Fibroblast of pulmonary artery (primary cell): ENCODE measurements at regions not wholly inside any gene's neighbourhood (a gene's known extent, or its start where the extent isn't known, plus 50 kb on each side); places are given as distances from the start of the nearest gene placed in this dataset.

Experiments
- DNase-seq: peaks from one replicate; pipeline ENCODE4 v3.0.0-alpha.2; 2010; ENCODE audit warnings: low read depth
- H3K4me3 ChIP-seq: replicated peaks from 2 replicates; pipeline ENCODE4 v1.5.1; 2011; ENCODE audit warnings: low read depth, mild to moderate bottlenecking, control low read depth, low read length, moderate library complexity
- TF ChIP-seq, protein P1 (sequence below): IDR thresholded peaks from 2 replicates; pipeline ENCODE4 v1.5.1; 2011; ENCODE audit warnings: mild to moderate bottlenecking, control low read depth, low read length, inconsistent platforms; ENCODE audit errors: missing control alignments

DNA sequence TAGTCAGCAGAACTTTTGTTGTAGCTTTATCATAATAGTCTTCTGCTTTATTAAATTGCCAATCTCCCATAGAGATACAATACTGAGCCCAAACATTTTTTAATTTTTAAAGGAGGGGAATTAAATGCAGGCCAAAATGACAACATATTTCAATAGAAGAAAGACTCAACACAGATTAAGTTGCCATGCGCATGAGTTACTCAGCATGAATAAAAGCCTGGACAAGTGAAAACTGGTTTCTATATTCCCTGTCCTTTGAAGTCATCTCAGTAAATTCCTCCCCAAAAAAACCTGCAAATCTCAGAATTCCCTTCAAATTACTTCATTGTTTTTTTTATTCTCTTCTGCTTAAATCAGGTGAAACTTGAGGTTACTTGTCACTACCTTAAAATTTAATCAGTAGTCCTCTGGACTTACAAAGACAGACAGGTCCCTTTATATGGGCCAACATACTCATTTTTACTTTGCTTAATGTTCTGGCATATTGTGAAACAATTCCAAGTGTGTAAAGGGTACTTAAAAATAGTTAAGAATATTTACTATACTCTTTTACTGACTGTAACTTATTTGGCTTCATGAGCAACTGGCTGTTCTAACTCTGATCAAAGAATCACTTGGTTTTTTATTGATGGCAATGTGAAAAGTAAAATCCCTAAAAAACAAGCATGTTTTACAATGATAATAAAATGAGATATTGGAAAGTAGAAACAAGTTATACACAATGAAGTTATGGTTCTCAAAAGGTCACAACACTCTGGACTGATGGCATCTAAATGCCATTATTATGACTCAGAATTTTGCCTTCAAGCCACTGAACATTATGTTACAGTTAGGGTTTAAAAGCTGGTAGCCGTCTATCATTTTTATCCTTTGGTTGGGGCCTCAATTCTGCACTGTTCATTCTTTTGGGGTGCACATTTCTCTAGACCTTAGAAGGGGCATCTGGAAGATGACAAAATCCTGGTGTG is 49.9 kb upstream of the COL21A1 start:
- peak; percentile 21 for DNase-seq
- TF ChIP-seq, protein P1, sequence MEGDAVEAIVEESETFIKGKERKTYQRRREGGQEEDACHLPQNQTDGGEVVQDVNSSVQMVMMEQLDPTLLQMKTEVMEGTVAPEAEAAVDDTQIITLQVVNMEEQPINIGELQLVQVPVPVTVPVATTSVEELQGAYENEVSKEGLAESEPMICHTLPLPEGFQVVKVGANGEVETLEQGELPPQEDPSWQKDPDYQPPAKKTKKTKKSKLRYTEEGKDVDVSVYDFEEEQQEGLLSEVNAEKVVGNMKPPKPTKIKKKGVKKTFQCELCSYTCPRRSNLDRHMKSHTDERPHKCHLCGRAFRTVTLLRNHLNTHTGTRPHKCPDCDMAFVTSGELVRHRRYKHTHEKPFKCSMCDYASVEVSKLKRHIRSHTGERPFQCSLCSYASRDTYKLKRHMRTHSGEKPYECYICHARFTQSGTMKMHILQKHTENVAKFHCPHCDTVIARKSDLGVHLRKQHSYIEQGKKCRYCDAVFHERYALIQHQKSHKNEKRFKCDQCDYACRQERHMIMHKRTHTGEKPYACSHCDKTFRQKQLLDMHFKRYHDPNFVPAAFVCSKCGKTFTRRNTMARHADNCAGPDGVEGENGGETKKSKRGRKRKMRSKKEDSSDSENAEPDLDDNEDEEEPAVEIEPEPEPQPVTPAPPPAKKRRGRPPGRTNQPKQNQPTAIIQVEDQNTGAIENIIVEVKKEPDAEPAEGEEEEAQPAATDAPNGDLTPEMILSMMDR = no peak
- H3K4me3 ChIP-seq = no peak overlapping the region
